Gastrocnemius medialis (tissue), 4 donors: ENCODE measurements at regions not wholly inside any gene's neighbourhood (a gene's known extent, or its start where the extent isn't known, plus 50 kb on each side); places are given as distances from the start of the nearest gene placed in this dataset.

Experiments
- ATAC-seq, 2 donors: fragments of 150-250 bp; one replicate each; pipeline ENCODE4 v1.9.1; 2016
- DNase-seq, 2 donors: peaks; one replicate each; pipeline ENCODE4 v3.0.0-alpha.2; 2019
- H3K27ac ChIP-seq, 4 donors: fragments of 200-600 bp; sonication (generic); 1 replicate in 1 of 4; 2 replicates in 3 of 4; pipeline ENCODE4 v1.5.1; 2016 to 2018; ENCODE audit warnings: mild to moderate bottlenecking in 2 of 4, moderate library complexity in 1 of 4
- H3K27me3 ChIP-seq, 3 donors: fragments of 200-600 bp; sonication (generic) in 2 of 3; 1 replicate in 1 of 3; 2 replicates in 2 of 3; pipeline versions ENCODE4 v1.5.1 to v1.6.0; 2016 to 2019; ENCODE audit warnings: mild to moderate bottlenecking in 1 of 3, moderate library complexity in 1 of 3
- H3K36me3 ChIP-seq, 2 donors: fragments of 200-600 bp; sonication (generic) in 1 of 2; one replicate each; pipeline ENCODE4 v1.5.1; 2017 to 2018
- H3K4me1 ChIP-seq, 2 donors: fragments of 200-600 bp; sonication (generic) in 1 of 2; one replicate each; pipeline ENCODE4 v1.5.1; 2016 to 2017; ENCODE audit warnings: mild to moderate bottlenecking in 2 of 2
- H3K4me3 ChIP-seq, 4 donors: fragments of 200-600 bp; sonication (generic) in 3 of 4; 1 replicate in 1 of 4; 2 replicates in 3 of 4; pipeline ENCODE4 v1.5.1; 2016 to 2019; ENCODE audit warnings: mild to moderate bottlenecking in 2 of 4
- H3K9me3 ChIP-seq, 3 donors: fragments of 200-600 bp; sonication (generic) in 2 of 3; 1 replicate in 1 of 3; 2 replicates in 2 of 3; pipeline ENCODE4 v1.5.1; 2016 to 2019
- POLR2A ChIP-seq, 2 donors: fragments of 450-650 bp; IDR thresholded peaks; one replicate each; pipeline ENCODE4 v1.6.1; 2017; ENCODE audit warnings: antibody characterized with exemption in 2 of 2, mild to moderate bottlenecking in 2 of 2, moderate library complexity in 2 of 2
- in situ Hi-C, 4 donors: fragments of 200-750 bp; cut with MboI; loops; one replicate each; pipeline versions ENCODE4 v1.15.0 to v1.8.0; 2017; ENCODE audit warnings: low sequenced_read_pairs in 4 of 4
- intact Hi-C: fragments of 100-400 bp; cut with DNase I; formaldehyde crosslinking; loops from one replicate; pipeline ENCODE4 v1.15.1; 2023; ENCODE audit warnings: low total_unique reads
- TF ChIP-seq, protein P1 (sequence below), 5 experiments: fragments of 450-650 bp in 3 of 5; fragments of 200-600 bp in 2 of 5; sonication (generic) in 2 of 5; IDR thresholded peaks in 4 of 5; conservative IDR thresholded peaks in 1 of 5; 1 replicate in 4 of 5; 2 replicates in 1 of 5; pipeline ENCODE4 v1.5.1; 2016 to 2019; ENCODE audit warnings: antibody characterized with exemption in 5 of 5, mild to moderate bottlenecking in 3 of 5, moderate library complexity in 3 of 5

DNA sequence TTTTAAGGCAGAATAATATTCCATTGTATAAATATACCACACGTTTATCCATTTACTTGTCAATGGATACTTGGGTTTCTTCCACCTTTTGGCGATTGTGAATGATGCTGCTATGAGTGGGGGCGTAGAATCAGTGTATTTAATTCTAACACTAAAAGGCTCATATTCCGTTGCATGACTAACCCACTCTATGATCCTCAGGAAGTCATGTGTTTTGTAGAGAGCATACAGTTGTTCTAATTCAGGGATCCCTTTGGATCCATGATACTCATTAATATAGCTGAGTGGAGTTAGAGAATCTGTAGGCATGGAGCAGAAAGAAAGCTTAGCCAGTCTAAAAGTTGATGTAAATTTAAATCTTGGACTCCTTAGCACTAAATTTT, 74.2 kb upstream of the TMEM170B start:
- Histone ChIP-seq H3K36me3 (no peaks in the 10 kb centered on the region), H3K9me3 (no peaks in the 10 kb centered on the region), H3K4me3 (no peak overlapping the region), H3K27me3 (no peaks in the 10 kb centered on the region), H3K27ac (no peak overlapping the region), H3K4me1 (no peaks in the 10 kb centered on the region)
- in situ Hi-C loops (no loop called here), intact Hi-C loops (no loop called here)
- TF ChIP-seq POLR2A (IDR thresholded peaks at IDR 0.05): no peak
- TF ChIP-seq, protein P1, sequence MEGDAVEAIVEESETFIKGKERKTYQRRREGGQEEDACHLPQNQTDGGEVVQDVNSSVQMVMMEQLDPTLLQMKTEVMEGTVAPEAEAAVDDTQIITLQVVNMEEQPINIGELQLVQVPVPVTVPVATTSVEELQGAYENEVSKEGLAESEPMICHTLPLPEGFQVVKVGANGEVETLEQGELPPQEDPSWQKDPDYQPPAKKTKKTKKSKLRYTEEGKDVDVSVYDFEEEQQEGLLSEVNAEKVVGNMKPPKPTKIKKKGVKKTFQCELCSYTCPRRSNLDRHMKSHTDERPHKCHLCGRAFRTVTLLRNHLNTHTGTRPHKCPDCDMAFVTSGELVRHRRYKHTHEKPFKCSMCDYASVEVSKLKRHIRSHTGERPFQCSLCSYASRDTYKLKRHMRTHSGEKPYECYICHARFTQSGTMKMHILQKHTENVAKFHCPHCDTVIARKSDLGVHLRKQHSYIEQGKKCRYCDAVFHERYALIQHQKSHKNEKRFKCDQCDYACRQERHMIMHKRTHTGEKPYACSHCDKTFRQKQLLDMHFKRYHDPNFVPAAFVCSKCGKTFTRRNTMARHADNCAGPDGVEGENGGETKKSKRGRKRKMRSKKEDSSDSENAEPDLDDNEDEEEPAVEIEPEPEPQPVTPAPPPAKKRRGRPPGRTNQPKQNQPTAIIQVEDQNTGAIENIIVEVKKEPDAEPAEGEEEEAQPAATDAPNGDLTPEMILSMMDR (IDR thresholded peaks at IDR 0.05 in 4 of 5, conservative IDR thresholded peaks at IDR 0.05 in 1 of 5): no peak
- ATAC-seq: no peak
- no peak for DNase-seq

DNA sequence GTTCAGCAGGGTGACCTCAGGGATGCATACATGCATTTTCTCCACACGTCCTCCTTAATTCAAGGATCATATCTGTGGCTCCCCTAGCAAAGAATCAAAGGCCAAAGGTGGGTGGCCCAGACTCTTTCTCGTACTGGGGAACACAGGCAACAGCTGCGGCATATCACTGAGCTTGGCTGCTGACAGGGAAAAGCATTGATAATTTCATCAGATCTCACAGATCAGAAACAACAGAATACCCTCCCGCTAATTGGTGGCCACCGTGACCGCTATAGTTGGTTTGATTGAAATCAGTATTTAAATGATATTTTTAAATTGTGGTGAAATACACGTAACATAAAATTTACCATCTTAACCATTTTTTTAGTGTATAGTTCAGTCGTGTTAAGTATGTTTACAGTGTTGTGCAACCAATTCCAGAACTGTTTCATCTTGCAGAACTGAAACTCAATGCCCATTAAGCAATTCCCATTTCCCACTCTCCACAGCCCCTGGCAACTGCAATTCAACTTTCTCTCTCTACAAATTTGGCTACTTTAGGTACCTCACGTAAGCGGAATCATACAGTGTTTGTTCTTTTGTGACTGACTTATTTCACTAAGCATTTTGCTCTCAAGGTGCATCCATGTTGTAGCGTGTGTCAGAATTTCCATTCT, 74.7 kb upstream of the TMEM170B start:
- H3K4me1 ChIP-seq: no peaks in the 10 kb centered on the region
- no peak for TF ChIP-seq POLR2A (IDR thresholded peaks at IDR 0.05)
- TF ChIP-seq, protein P1 (IDR thresholded peaks at IDR 0.05 in 4 of 5, conservative IDR thresholded peaks at IDR 0.05 in 1 of 5): no peak
- intact Hi-C loops: no loop called here
- H3K4me3 ChIP-seq: no peak overlapping the region
- no peak for DNase-seq
- no peaks in the 10 kb centered on the region for H3K9me3 ChIP-seq
- no peaks in the 10 kb centered on the region for H3K27me3 ChIP-seq
- H3K27ac ChIP-seq: no peak overlapping the region
- no peaks in the 10 kb centered on the region for H3K36me3 ChIP-seq
- ATAC-seq: no peak
- in situ Hi-C loops: no loop called here

DNA sequence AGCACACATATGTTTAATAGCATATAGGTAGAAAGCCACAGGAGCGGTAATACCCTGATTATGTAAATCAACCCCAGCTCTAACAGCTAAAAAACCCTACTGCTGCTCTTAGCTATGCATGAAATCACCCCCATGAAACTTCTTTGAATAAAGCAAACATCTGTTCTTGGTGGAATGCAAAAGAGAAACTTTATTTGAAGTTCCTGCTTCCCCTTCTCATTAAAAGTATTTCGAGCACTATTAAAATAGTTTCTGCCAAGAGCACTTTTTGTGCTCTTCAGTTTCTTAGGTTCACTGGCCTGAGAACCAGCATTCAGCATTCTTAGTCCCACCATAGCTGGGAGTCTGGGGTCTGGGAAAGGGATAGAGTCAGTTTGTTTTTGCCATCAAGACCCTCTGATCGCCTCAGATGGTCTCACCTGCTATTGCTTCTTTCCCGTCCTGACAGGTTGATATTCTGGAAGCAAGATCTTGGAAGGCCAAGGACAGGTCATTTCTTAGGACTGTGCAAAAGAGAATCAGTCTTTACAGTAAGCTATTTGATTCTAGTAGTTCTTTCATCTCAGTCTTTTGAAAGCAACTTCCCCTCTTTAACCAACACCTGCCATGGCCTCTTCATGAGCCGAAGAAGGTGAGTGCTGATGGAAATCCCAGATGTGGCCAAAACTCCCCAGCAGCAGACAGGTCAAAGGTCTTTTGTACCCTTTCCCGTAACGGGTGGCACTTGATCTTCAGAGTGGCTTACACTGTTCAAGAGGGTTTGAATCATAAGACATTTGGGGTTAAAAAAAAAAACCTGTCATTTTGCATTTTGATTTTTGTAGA, 76.5 kb upstream of the TMEM170B start:
- H3K4me1 ChIP-seq: no peaks in the 10 kb centered on the region
- H3K36me3 ChIP-seq: no peaks in the 10 kb centered on the region
- ATAC-seq (no peak), DNase-seq (no peak)
- no peaks in the 10 kb centered on the region for H3K9me3 ChIP-seq
- TF ChIP-seq, protein P1 (IDR thresholded peaks at IDR 0.05 in 4 of 5, conservative IDR thresholded peaks at IDR 0.05 in 1 of 5): no peak
- no peak for TF ChIP-seq POLR2A (IDR thresholded peaks at IDR 0.05)
- intact Hi-C loops (no loop called here), in situ Hi-C loops (no loop called here)
- no peak overlapping the region for H3K27ac ChIP-seq
- H3K27me3 ChIP-seq: no peaks in the 10 kb centered on the region
- no peak overlapping the region for H3K4me3 ChIP-seq

DNA sequence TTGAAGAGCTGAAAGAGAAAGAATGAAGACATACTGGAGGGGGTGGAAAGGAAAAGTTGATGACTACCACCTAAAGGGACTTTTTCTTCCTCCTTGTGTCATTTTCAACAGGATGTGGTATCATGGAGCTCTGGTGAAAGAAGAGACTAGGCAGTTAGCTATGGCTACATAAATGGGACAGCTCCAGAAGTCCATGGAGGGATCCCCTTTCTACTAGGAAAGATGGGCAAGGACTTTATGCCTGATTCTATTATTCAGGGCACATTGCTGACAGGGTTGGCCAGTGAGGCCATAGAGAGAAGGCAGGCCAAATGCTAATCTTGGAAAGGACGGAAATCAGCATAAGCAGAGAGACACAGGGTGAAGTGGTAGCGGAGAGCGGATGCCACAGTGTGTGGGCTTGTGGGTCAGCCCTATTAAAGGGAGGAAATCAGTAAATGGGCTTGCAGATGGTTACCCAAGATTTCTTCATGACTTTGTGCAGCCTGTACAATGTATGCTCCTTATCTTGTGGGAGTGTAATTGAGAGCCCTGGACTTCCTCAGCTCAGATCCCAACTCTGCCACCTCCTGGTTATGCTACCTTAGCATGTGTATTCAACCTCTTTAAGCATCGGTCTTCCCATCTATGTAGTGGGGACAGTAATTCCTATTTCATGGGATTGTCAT, 77.4 kb upstream of the TMEM170B start:
- Histone ChIP-seq H3K36me3 (no peaks in the 10 kb centered on the region), H3K27ac (no peak overlapping the region), H3K4me1 (no peaks in the 10 kb centered on the region), H3K9me3 (no peaks in the 10 kb centered on the region), H3K27me3 (no peaks in the 10 kb centered on the region), H3K4me3 (no peak overlapping the region)
- TF ChIP-seq, protein P1 (IDR thresholded peaks at IDR 0.05 in 4 of 5, conservative IDR thresholded peaks at IDR 0.05 in 1 of 5): no peak
- TF ChIP-seq POLR2A (IDR thresholded peaks at IDR 0.05): no peak
- ATAC-seq (no peak), DNase-seq (no peak)
- intact Hi-C loops (no loop called here), in situ Hi-C loops (no loop called here)
